Hepatocyte (in vitro differentiated cells): ENCODE measurements at regions not wholly inside any gene's neighbourhood (a gene's known extent, or its start where the extent isn't known, plus 50 kb on each side); places are given as distances from the start of the nearest gene placed in this dataset.

Experiments
- EZH2 ChIP-seq: fragments of 200-600 bp; sonication (generic); IDR thresholded peaks from 2 replicates; pipeline ENCODE4 v1.6.1; 2016; ENCODE audit warnings: antibody characterized with exemption, mild to moderate bottlenecking, borderline replicate concordance
- TF ChIP-seq, protein P1 (sequence below): fragments of 200-600 bp; sonication (generic); IDR thresholded peaks from 2 replicates; pipeline ENCODE4 v1.5.1; 2016; ENCODE audit warnings: antibody characterized with exemption, mild to moderate bottlenecking; ENCODE audit not compliant: poor library complexity

DNA sequence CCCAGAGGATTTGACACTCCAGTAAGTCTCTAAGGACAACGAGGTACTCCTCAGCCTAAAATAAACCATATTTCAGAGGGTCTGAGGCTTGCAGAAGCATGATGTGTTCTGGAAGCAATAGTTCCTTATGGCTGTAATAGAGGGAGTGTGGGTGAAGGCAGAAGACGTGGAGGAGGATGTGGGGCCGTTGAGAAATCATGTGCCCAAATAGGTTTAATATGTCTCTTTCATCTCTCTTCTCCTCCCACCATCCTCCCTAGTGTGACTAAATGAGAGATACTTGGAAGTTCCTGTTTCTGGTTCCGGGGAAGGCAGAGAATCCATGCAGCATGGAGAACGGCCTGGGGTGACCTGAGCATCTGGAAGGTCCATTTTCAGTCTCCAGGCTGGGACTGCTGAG, 174.0 kb upstream of the RSPO3 start:
- no peak for TF ChIP-seq EZH2
- TF ChIP-seq, protein P1, sequence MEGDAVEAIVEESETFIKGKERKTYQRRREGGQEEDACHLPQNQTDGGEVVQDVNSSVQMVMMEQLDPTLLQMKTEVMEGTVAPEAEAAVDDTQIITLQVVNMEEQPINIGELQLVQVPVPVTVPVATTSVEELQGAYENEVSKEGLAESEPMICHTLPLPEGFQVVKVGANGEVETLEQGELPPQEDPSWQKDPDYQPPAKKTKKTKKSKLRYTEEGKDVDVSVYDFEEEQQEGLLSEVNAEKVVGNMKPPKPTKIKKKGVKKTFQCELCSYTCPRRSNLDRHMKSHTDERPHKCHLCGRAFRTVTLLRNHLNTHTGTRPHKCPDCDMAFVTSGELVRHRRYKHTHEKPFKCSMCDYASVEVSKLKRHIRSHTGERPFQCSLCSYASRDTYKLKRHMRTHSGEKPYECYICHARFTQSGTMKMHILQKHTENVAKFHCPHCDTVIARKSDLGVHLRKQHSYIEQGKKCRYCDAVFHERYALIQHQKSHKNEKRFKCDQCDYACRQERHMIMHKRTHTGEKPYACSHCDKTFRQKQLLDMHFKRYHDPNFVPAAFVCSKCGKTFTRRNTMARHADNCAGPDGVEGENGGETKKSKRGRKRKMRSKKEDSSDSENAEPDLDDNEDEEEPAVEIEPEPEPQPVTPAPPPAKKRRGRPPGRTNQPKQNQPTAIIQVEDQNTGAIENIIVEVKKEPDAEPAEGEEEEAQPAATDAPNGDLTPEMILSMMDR, result no peak
